AG04449 (cell line): ENCODE measurements at regions not wholly inside any gene's neighbourhood (a gene's known extent, or its start where the extent isn't known, plus 50 kb on each side); places are given as distances from the start of the nearest gene placed in this dataset.
"Not testable (repeated sequence)": the region's sequence is repeated elsewhere in the genome, so short reads cannot be mapped to it uniquely, and the experiment has no call there.

ENCODE experiments used
- CTCF ChIA-PET: fragments of 350-600 bp; formaldehyde crosslinking; extraction: SDS; loops from one replicate; lab custom pipeline; 2021; ENCODE audit warnings: antibody characterized with exemption; lab: Yijun Ruan, JAX
- POLR2A ChIA-PET: fragments of 400-600, 350-600 bp; formaldehyde crosslinking; extraction: SDS; loops from one replicate; lab custom pipeline; 2020; ENCODE audit warnings: antibody characterized with exemption, inconsistent platforms; lab: Yijun Ruan, JAX
- DNase-seq: peaks from one replicate; pipeline ENCODE4 v3.0.0-alpha.2; 2010; ENCODE audit warnings: low read depth, low spot score
- H3K4me3 ChIP-seq: 2 replicates; pipeline ENCODE4 v1.5.1; 2011; ENCODE audit warnings: low read depth, mild to moderate bottlenecking, control low read depth, low read length
- CTCF ChIP-seq: IDR thresholded peaks from one replicate; pipeline ENCODE4 v1.5.1; 2011; ENCODE audit warnings: mild to moderate bottlenecking, moderate library complexity, low read length, control low read depth, inconsistent platforms; ENCODE audit not compliant: insufficient read depth; ENCODE audit errors: missing control alignments

GRCh38 chr19:29040951-29041350, 172.0 kb downstream of the UQCRFS1 start:
- POLR2A ChIA-PET, result no interaction called here
- CTCF ChIA-PET, result no interaction called here
- TF ChIP-seq CTCF, result no peak
- H3K4me3 ChIP-seq, result no peak overlapping the region
- no peak for DNase-seq

- no peak overlapping the region for H3K4me3 ChIP-seq
- TF ChIP-seq CTCF, result no peak
- ChIA-PET POLR2A (no interaction called here), CTCF (no interaction called here)
- no peak for DNase-seq
Measured at GRCh38 chr19:29040292-29040691, 172.7 kb downstream of the UQCRFS1 start.

GRCh38 chr19:29039036-29039435, 173.9 kb downstream of the UQCRFS1 start:
- DNase-seq, CTCF ChIA-PET, POLR2A ChIA-PET: not testable (repeated sequence)

GRCh38 chr19:29031216-29031615, 181.7 kb downstream of the UQCRFS1 start:
- no peak for TF ChIP-seq CTCF
- H3K4me3 ChIP-seq, result no peak overlapping the region
- ChIA-PET CTCF (interaction anchor here (1.1 kb wide), 1 partner anchor 17 kb away, joined by 3 read pairs; no protein-coding TSS in a partner anchor), POLR2A (no interaction called here)
- no peak for DNase-seq

More at GRCh38 chr19:29039036-29039435, 173.9 kb downstream of the UQCRFS1 start:
- not testable (repeated sequence) for H3K4me3 ChIP-seq

GRCh38 chr19:29029268-29029958, 183.5 kb downstream of the UQCRFS1 start:
- no peak overlapping the region for H3K4me3 ChIP-seq
- ChIA-PET POLR2A (no interaction called here), CTCF (no interaction called here)
- no peak for TF ChIP-seq CTCF
- DNase-seq, result no peak

- DNase-seq, result no peak
- CTCF ChIA-PET, result no interaction called here
- H3K4me3 ChIP-seq, result no peak overlapping the region
- no peak for TF ChIP-seq CTCF
- POLR2A ChIA-PET, result no interaction called here
Measured at GRCh38 chr19:29022599-29022998, 190.4 kb downstream of the UQCRFS1 start.

GRCh38 chr19:29022165-29022564, 190.8 kb downstream of the UQCRFS1 start:
- POLR2A ChIA-PET, result no interaction called here
- DNase-seq, result no peak
- CTCF ChIA-PET, result no interaction called here
- no peak overlapping the region for H3K4me3 ChIP-seq
- no peak for TF ChIP-seq CTCF
